ENCODE measurements at regions not wholly inside any gene's neighbourhood (a gene's known extent, or its start where the extent isn't known, plus 50 kb on each side); places are given as distances from the start of the nearest gene placed in this dataset.

GRCh38 chr18:10381951-10382350, 72.5 kb upstream of the APCDD1 start:
- no peak for TF ChIP-seq CTCF (conservative IDR thresholded peaks at IDR 0.05)
- TF ChIP-seq EZH2 (IDR thresholded peaks at IDR 0.05; ENCODE audit: low read depth) = no peak
